IPS-20b (cell line): ENCODE measurements at regions not wholly inside any gene's neighbourhood (a gene's known extent, or its start where the extent isn't known, plus 50 kb on each side); places are given as distances from the start of the nearest gene placed in this dataset.

Experiments
- H3K27ac ChIP-seq: one replicate; pipeline ENCODE4 v1.5.1; 2013; ENCODE audit warnings: low read length
- H3K27me3 ChIP-seq: 2 replicates; pipeline ENCODE4 v1.6.1; 2013; ENCODE audit warnings: mild to moderate bottlenecking, low read length, inconsistent platforms; ENCODE audit not compliant: insufficient read depth
- H3K36me3 ChIP-seq: 2 replicates; pipeline ENCODE4 v1.6.1; 2013; ENCODE audit warnings: low read depth, mild to moderate bottlenecking, inconsistent platforms, low read length, moderate library complexity; ENCODE audit not compliant: insufficient read depth
- H3K4me1 ChIP-seq: 2 replicates; pipeline ENCODE4 v1.6.1; 2013; ENCODE audit warnings: mild to moderate bottlenecking, control low read depth, inconsistent platforms, low read length, moderate library complexity; ENCODE audit not compliant: insufficient read depth
- H3K4me3 ChIP-seq: 2 replicates; pipeline ENCODE4 v1.5.1; 2013; ENCODE audit warnings: mild to moderate bottlenecking, low read length, inconsistent platforms
- H3K9ac ChIP-seq: 2 replicates; pipeline ENCODE4 v1.6.1; 2013; ENCODE audit warnings: low read depth, mild to moderate bottlenecking, inconsistent platforms, low read length, moderate library complexity
- H3K9me3 ChIP-seq: 2 replicates; pipeline ENCODE4 v1.6.1; 2013; ENCODE audit warnings: mild to moderate bottlenecking, low read depth, low read length, inconsistent platforms; ENCODE audit not compliant: insufficient read depth

GRCh38 chr5:165579911-165580310, 2074.5 kb downstream of the MAT2B start:
- no peak overlapping the region for H3K9ac ChIP-seq

GRCh38 chr5:165594693-165595092, 2089.3 kb downstream of the MAT2B start:
- no peaks in the 10 kb centered on the region for H3K9me3 ChIP-seq
- H3K4me1 ChIP-seq, result no peaks in the 10 kb centered on the region
- H3K9ac ChIP-seq, result no peak overlapping the region
- H3K4me3 ChIP-seq, result no peak overlapping the region
- H3K27ac ChIP-seq, result no peak overlapping the region
- no peaks in the 10 kb centered on the region for H3K27me3 ChIP-seq
- no peaks in the 10 kb centered on the region for H3K36me3 ChIP-seq

More at GRCh38 chr5:165579911-165580310, 2074.5 kb downstream of the MAT2B start:
- no peaks in the 10 kb centered on the region for H3K9me3 ChIP-seq
- H3K27me3 ChIP-seq, result no peaks in the 10 kb centered on the region
- H3K36me3 ChIP-seq, result no peaks in the 10 kb centered on the region
- H3K4me3 ChIP-seq, result no peak overlapping the region
- no peaks in the 10 kb centered on the region for H3K4me1 ChIP-seq
- H3K27ac ChIP-seq, result no peak overlapping the region

- H3K9me3 ChIP-seq, result no peaks in the 10 kb centered on the region
- no peak overlapping the region for H3K9ac ChIP-seq
- H3K4me1 ChIP-seq, result no peaks in the 10 kb centered on the region
- H3K4me3 ChIP-seq, result no peak overlapping the region
- H3K36me3 ChIP-seq, result no peaks in the 10 kb centered on the region
- no peak overlapping the region for H3K27ac ChIP-seq
- H3K27me3 ChIP-seq, result no peaks in the 10 kb centered on the region
Observed at GRCh38 chr5:165602529-165602928, 2097.1 kb downstream of the MAT2B start.

GRCh38 chr5:165607026-165607425, 2101.6 kb downstream of the MAT2B start:
- Histone ChIP-seq H3K9ac (no peak overlapping the region), H3K4me1 (no peaks in the 10 kb centered on the region), H3K9me3 (no peaks in the 10 kb centered on the region), H3K36me3 (no peaks in the 10 kb centered on the region), H3K4me3 (no peak overlapping the region), H3K27ac (no peak overlapping the region), H3K27me3 (no peaks in the 10 kb centered on the region)

- H3K4me3 ChIP-seq, result no peak overlapping the region
- no peaks in the 10 kb centered on the region for H3K4me1 ChIP-seq
- H3K27me3 ChIP-seq, result no peaks in the 10 kb centered on the region
- no peak overlapping the region for H3K9ac ChIP-seq
- no peak overlapping the region for H3K27ac ChIP-seq
- H3K36me3 ChIP-seq, result no peaks in the 10 kb centered on the region
- H3K9me3 ChIP-seq, result no peaks in the 10 kb centered on the region
Observed at GRCh38 chr5:165609871-165610270, 2104.5 kb downstream of the MAT2B start.

- Histone ChIP-seq H3K27me3 (no peaks in the 10 kb centered on the region), H3K9me3 (no peaks in the 10 kb centered on the region), H3K4me1 (peaks cover 16% of the 10 kb centered on the region; the same call in 1 of the 2 replicates), H3K9ac (no peak overlapping the region), H3K4me3 (no peak overlapping the region), H3K27ac (no peak overlapping the region), H3K36me3 (no peaks in the 10 kb centered on the region)
Observed at GRCh38 chr5:165616490-165617405, 2111.3 kb downstream of the MAT2B start.

- Histone ChIP-seq H3K9ac (no peak overlapping the region), H3K27me3 (no peaks in the 10 kb centered on the region), H3K9me3 (no peaks in the 10 kb centered on the region), H3K36me3 (no peaks in the 10 kb centered on the region), H3K27ac (no peak overlapping the region), H3K4me1 (peaks cover 16% of the 10 kb centered on the region; the same call in 1 of the 2 replicates), H3K4me3 (no peak overlapping the region)
Observed at GRCh38 chr5:165617491-165617890, 2112.1 kb downstream of the MAT2B start.

GRCh38 chr5:165620394-165620793, 2115.0 kb downstream of the MAT2B start:
- no peaks in the 10 kb centered on the region for H3K9me3 ChIP-seq

GRCh38 chr5:165622864-165623536, 2117.6 kb downstream of the MAT2B start:
- no peaks in the 10 kb centered on the region for H3K27me3 ChIP-seq
- no peak overlapping the region for H3K9ac ChIP-seq
- no peak overlapping the region for H3K4me3 ChIP-seq
- no peak overlapping the region for H3K27ac ChIP-seq
- no peaks in the 10 kb centered on the region for H3K36me3 ChIP-seq
- peaks cover under 1% of the 10 kb centered on the region; the same call in 1 of the 2 replicates for H3K4me1 ChIP-seq
- H3K9me3 ChIP-seq, result no peaks in the 10 kb centered on the region

More at GRCh38 chr5:165620394-165620793, 2115.0 kb downstream of the MAT2B start:
- no peaks in the 10 kb centered on the region for H3K27me3 ChIP-seq
- H3K27ac ChIP-seq, result no peak overlapping the region
- H3K36me3 ChIP-seq, result no peaks in the 10 kb centered on the region
- peaks cover 16% of the 10 kb centered on the region; the same call in 1 of the 2 replicates for H3K4me1 ChIP-seq
- no peak overlapping the region for H3K9ac ChIP-seq
- no peak overlapping the region for H3K4me3 ChIP-seq

- H3K4me1 ChIP-seq, result no peaks in the 10 kb centered on the region; the same call in 1 of the 2 replicates
- no peak overlapping the region for H3K27ac ChIP-seq
- no peak overlapping the region for H3K9ac ChIP-seq
- H3K9me3 ChIP-seq, result no peaks in the 10 kb centered on the region
- H3K27me3 ChIP-seq, result no peaks in the 10 kb centered on the region
- H3K36me3 ChIP-seq, result no peaks in the 10 kb centered on the region
- H3K4me3 ChIP-seq, result no peak overlapping the region
Observed at GRCh38 chr5:165624166-165624946, 2118.9 kb downstream of the MAT2B start.

GRCh38 chr5:165626161-165626560, 2120.7 kb downstream of the MAT2B start:
- no peaks in the 10 kb centered on the region for H3K27me3 ChIP-seq

More at GRCh38 chr5:165626161-165626560, 2120.7 kb downstream of the MAT2B start:
- Histone ChIP-seq H3K9me3 (no peaks in the 10 kb centered on the region), H3K4me3 (no peak overlapping the region), H3K9ac (no peak overlapping the region), H3K27ac (no peak overlapping the region), H3K4me1 (peaks cover 7% of the 10 kb centered on the region), H3K36me3 (no peaks in the 10 kb centered on the region)
